ENCODE measurements at regions not wholly inside any gene's neighbourhood (a gene's known extent, or its start where the extent isn't known, plus 50 kb on each side); places are given as distances from the start of the nearest gene placed in this dataset.

DNA sequence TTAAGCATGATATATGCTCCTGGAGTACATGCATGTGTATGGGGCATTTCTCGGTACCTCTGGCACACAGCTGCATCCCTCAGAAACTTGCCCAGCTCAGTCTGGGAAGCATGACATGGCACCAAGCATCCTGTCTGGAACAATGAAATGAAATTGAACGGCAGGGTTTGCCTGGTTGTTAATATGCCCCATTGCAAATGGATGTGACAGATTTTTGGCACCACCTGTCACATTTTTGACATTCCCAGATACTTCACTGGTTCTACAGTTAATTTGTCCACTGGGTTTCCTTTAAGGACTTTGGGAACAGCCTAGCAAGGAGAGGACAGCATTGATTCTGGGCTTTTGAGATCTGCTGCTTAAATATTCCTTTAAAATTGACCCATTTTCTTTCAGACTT is 305.8 kb downstream of the TSN start:
- TF ChIP-seq, protein P1, sequence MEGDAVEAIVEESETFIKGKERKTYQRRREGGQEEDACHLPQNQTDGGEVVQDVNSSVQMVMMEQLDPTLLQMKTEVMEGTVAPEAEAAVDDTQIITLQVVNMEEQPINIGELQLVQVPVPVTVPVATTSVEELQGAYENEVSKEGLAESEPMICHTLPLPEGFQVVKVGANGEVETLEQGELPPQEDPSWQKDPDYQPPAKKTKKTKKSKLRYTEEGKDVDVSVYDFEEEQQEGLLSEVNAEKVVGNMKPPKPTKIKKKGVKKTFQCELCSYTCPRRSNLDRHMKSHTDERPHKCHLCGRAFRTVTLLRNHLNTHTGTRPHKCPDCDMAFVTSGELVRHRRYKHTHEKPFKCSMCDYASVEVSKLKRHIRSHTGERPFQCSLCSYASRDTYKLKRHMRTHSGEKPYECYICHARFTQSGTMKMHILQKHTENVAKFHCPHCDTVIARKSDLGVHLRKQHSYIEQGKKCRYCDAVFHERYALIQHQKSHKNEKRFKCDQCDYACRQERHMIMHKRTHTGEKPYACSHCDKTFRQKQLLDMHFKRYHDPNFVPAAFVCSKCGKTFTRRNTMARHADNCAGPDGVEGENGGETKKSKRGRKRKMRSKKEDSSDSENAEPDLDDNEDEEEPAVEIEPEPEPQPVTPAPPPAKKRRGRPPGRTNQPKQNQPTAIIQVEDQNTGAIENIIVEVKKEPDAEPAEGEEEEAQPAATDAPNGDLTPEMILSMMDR (IDR thresholded peaks at IDR 0.05; ENCODE audit: low read depth, low read length) = no peak
- no peak for TF ChIP-seq EZH2phosphoT487 (IDR thresholded peaks at IDR 0.05; ENCODE audit: low read depth)

All from OCI-LY3 (cell line).